GM12801 (cell line): ENCODE measurements at regions not wholly inside any gene's neighbourhood (a gene's known extent, or its start where the extent isn't known, plus 50 kb on each side); places are given as distances from the start of the nearest gene placed in this dataset.

Experiments used
- TF ChIP-seq, protein P1 (sequence below): IDR thresholded peaks from one replicate; pipeline ENCODE4 v1.5.1; 2011; ENCODE audit warnings: control low read depth; ENCODE audit not compliant: insufficient read length; ENCODE audit errors: extremely low read depth

DNA sequence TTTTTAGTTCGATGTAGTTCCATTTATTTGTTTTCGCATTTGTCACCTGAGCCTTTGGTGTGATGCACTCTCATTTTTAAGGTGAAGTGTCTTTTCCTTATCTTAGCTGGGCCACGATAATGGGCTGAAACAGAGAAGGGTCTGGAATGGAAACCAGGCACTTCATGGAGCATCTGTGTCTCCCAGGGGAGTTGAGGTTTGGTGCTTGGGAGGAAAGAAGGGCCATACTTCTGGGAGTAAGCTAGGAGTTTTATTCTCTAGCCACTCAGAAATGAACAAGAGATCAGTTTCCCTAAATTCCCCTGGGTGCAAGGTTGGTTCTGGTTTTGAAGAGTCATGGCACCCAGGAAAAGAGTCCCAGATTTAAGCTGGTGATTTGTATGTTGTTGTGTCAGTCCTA, 179.4 kb upstream of the CXCR4 start:
- TF ChIP-seq, protein P1, sequence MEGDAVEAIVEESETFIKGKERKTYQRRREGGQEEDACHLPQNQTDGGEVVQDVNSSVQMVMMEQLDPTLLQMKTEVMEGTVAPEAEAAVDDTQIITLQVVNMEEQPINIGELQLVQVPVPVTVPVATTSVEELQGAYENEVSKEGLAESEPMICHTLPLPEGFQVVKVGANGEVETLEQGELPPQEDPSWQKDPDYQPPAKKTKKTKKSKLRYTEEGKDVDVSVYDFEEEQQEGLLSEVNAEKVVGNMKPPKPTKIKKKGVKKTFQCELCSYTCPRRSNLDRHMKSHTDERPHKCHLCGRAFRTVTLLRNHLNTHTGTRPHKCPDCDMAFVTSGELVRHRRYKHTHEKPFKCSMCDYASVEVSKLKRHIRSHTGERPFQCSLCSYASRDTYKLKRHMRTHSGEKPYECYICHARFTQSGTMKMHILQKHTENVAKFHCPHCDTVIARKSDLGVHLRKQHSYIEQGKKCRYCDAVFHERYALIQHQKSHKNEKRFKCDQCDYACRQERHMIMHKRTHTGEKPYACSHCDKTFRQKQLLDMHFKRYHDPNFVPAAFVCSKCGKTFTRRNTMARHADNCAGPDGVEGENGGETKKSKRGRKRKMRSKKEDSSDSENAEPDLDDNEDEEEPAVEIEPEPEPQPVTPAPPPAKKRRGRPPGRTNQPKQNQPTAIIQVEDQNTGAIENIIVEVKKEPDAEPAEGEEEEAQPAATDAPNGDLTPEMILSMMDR, result no peak

DNA sequence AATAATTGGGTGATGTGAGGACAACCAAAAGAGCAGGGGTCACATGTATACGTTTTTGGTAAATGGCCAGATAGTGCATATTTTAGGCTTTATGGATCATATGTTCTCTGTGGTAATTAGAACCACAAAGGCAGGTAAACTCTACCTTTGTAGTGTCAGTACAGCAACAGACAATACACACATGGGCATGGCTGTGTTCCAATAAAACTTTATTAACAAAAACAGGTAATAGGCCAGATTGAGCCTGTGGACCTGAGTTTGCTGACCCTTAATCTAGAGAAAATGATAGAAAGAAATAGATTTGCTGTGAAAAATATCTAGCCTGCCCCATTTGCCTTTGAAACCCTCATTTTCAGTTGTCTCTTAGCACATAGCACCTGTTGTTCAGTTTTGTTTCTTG, 177.2 kb upstream of the CXCR4 start:
- TF ChIP-seq, protein P1, result no peak

DNA sequence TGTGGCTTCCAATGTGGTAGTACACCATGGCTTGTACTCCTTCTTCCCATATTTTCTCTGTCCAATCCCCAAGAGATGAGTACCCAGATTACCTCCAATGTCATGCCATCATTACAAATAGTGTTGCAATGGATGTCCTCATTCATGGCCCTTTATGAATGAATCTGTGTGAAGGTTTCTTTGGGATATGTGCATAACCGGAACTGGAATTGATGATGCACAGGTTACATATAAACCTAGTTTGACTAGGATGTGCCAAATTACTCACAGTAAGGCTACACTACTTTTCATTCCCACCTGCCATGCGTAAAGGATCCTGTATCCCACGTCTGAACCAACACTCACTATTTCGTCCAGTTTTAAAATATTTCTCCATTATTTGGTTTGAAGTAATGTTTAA, 173.9 kb upstream of the CXCR4 start:
- TF ChIP-seq, protein P1, result no peak

DNA sequence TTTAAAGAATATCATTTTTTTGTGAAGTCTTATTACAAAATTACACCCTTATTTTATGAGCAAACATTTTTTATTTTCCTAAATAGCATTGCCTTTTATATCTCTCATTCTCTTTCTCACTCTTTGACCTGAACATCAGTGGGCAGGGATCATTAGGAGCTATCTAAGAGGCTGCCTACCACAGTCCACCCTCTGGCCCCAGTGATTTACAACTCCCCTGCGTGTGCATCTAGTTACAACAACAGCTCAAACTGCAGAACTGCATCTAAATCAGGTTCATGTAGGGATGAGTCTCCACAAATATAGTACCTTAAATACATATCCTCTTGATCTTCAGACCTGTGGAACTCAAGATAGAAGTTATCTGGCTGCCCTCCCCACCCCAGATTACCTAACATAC, 172.4 kb upstream of the CXCR4 start:
- TF ChIP-seq, protein P1, result no peak

DNA sequence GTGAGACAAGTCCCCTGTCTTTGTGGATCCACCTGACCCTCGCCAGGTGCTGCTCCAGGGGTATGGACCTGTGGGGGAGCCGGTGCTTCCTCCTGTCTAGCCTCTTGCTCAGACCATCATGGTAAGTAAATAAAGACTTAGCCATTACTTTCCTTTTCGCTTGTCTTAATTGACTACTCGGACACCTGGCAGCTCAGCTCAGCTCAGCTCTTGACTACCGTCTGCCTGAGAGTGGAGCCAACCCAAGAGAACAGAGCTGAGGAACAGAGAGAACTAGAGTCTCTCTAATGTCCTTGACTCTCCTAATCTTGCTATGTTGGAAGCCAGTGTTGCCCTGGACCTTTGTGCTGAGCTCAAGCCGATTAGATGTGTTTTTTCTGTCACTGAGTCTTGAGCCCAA, 170.3 kb upstream of the CXCR4 start:
- TF ChIP-seq, protein P1, result no peak

DNA sequence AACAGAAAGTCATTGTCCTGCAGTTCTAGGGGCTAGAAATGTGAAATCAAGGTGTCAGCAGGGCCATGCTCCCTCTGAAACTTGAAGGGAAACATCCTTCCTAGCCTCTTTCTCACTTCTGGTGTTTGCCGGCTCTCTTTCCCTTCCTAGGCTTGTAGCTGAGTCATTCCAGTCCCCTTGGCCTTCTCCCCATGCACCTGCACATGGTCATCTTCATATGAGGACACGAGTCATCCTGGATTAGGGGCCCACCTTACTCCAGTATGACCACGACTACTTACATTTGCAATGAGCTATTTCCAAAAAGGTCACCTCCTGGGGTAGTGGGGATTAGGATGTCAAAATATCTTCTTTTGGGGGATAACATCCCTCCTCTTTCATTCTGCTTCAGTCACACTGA, 168.5 kb upstream of the CXCR4 start:
- TF ChIP-seq, protein P1, result no peak

DNA sequence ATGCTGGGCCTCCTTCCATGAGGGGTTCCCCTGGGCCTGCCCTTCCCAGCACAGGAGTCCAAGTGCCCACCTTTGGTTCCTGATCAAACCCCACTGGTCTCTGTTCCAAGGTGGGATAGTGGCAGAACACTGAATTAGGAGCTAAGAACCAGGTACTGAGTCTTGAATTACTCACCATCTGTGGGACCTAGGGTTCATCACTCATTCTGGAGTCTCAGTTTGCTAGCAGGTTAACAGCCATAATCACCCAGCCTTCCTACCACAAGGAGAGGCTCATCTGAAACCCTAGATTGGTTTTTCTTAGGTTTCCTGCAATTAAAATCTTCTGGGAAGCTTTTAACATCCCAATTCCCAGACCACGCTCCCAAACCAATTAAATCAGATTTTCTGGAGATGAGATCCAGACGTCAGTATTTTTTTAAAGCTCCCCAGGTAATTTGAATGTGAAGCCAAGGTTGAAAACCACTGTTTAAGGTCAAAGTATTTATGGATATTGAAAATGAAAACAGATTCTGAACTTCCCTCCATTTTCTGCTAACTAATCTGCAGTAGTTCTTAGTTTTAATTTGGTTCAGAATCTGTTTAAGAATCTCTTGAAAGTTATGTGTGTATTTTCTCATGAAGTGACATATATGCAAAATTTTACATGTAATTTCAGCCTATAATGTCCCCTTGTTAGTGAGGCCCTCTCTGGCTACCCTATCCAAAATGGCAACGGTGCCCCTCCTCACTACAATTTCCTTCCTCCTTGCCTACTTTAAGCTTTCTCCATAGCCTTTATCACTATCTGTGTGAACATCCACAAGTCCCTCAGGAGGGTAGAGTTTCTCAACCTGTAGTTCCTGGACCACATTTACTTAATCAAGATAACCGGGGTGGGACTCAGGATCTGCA, 166.5 kb upstream of the CXCR4 start:
- TF ChIP-seq, protein P1, result no peak
